ENCODE measurements at regions not wholly inside any gene's neighbourhood (a gene's known extent, or its start where the extent isn't known, plus 50 kb on each side); places are given as distances from the start of the nearest gene placed in this dataset.

DNA sequence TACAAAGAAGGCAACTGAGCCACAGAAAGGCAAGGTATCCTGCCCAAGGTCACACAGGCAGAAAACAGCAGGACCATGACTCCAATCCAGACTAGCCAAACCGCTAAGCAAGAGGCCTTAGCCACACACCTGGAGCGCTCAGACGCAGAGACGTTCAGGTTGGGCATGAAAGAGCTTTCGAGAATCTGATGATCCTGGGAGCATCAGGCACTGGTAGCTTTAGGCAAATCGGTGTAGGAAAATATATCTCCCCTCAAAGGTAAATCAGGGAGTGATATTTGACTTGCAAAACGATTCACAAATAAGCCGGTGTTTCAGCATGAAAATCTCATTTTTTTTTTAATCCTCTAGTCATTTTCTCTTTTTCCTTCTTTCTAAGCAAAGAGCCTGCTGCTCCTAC is 279.0 kb downstream of the MRTFB start:
- no peak for TF ChIP-seq POLR2AphosphoS5 (IDR thresholded peaks at IDR 0.05)
- TF ChIP-seq, protein P1, sequence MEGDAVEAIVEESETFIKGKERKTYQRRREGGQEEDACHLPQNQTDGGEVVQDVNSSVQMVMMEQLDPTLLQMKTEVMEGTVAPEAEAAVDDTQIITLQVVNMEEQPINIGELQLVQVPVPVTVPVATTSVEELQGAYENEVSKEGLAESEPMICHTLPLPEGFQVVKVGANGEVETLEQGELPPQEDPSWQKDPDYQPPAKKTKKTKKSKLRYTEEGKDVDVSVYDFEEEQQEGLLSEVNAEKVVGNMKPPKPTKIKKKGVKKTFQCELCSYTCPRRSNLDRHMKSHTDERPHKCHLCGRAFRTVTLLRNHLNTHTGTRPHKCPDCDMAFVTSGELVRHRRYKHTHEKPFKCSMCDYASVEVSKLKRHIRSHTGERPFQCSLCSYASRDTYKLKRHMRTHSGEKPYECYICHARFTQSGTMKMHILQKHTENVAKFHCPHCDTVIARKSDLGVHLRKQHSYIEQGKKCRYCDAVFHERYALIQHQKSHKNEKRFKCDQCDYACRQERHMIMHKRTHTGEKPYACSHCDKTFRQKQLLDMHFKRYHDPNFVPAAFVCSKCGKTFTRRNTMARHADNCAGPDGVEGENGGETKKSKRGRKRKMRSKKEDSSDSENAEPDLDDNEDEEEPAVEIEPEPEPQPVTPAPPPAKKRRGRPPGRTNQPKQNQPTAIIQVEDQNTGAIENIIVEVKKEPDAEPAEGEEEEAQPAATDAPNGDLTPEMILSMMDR (IDR thresholded peaks at IDR 0.05) = no peak
- no peak for TF ChIP-seq POLR2A (IDR thresholded peaks at IDR 0.05)

Measured in suprapubic skin (tissue), 4 donors.